ENCODE measurements at regions not wholly inside any gene's neighbourhood (a gene's known extent, or its start where the extent isn't known, plus 50 kb on each side); places are given as distances from the start of the nearest gene placed in this dataset.

GRCh38 chr10:70964245-70964644 lies 75.9 kb upstream of the PCBD1 start:
- TF ChIP-seq, protein P1, sequence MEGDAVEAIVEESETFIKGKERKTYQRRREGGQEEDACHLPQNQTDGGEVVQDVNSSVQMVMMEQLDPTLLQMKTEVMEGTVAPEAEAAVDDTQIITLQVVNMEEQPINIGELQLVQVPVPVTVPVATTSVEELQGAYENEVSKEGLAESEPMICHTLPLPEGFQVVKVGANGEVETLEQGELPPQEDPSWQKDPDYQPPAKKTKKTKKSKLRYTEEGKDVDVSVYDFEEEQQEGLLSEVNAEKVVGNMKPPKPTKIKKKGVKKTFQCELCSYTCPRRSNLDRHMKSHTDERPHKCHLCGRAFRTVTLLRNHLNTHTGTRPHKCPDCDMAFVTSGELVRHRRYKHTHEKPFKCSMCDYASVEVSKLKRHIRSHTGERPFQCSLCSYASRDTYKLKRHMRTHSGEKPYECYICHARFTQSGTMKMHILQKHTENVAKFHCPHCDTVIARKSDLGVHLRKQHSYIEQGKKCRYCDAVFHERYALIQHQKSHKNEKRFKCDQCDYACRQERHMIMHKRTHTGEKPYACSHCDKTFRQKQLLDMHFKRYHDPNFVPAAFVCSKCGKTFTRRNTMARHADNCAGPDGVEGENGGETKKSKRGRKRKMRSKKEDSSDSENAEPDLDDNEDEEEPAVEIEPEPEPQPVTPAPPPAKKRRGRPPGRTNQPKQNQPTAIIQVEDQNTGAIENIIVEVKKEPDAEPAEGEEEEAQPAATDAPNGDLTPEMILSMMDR (IDR thresholded peaks at IDR 0.05; ENCODE audit: borderline replicate concordance, extremely low read depth, low read length, poor library complexity, severe bottlenecking) = no peak
- no peak for TF ChIP-seq EZH2 (IDR thresholded peaks at IDR 0.05; ENCODE audit: borderline replicate concordance, low read depth, low read length, severe bottlenecking)
